Uterus (tissue), 3 donors: ENCODE measurements at regions not wholly inside any gene's neighbourhood (a gene's known extent, or its start where the extent isn't known, plus 50 kb on each side); places are given as distances from the start of the nearest gene placed in this dataset.

Experiments
- DNase-seq, 2 donors: peaks; one replicate each; pipeline ENCODE4 v3.0.0-alpha.2; 2019 to 2020
- H3K27ac ChIP-seq, 2 donors: fragments of 200-600 bp; sonication (generic); 1 replicate in 1 of 2; 2 replicates in 1 of 2; pipeline ENCODE4 v1.5.1; 2016 to 2018
- H3K27me3 ChIP-seq, 2 donors: fragments of 200-600 bp; sonication (generic); one replicate each; pipeline ENCODE4 v1.5.1; 2018 to 2019; ENCODE audit warnings: control low read depth in 1 of 2
- H3K36me3 ChIP-seq, 2 donors: fragments of 200-600 bp; sonication (generic); one replicate each; pipeline ENCODE4 v1.5.1; 2019; ENCODE audit warnings: control low read depth in 1 of 2
- H3K4me1 ChIP-seq, 2 donors: fragments of 200-600 bp; sonication (generic); one replicate each; pipeline ENCODE4 v1.5.1; 2018 to 2019; ENCODE audit warnings: control low read depth in 1 of 2
- H3K4me3 ChIP-seq, 2 donors: fragments of 200-600 bp; sonication (generic); 1 replicate in 1 of 2; 2 replicates in 1 of 2; pipeline ENCODE4 v1.5.1; 2018 to 2019; ENCODE audit warnings: mild to moderate bottlenecking in 1 of 2
- H3K9me3 ChIP-seq, 2 donors: fragments of 200-600 bp; sonication (generic); one replicate each; pipeline ENCODE4 v1.5.1; 2019; ENCODE audit warnings: control low read depth in 1 of 2
- CTCF ChIP-seq, 4 experiments: fragments of 200-600 bp in 2 of 4; fragments of 450-650 bp in 2 of 4; sonication (generic) in 2 of 4; IDR thresholded peaks; one replicate each; pipeline ENCODE4 v1.5.1; 2016 to 2019; ENCODE audit warnings: antibody characterized with exemption in 4 of 4, mild to moderate bottlenecking in 2 of 4, moderate library complexity in 1 of 4
- POLR2A ChIP-seq, 2 donors: fragments of 450-650 bp; IDR thresholded peaks; one replicate each; pipeline ENCODE4 v1.6.1; 2016; ENCODE audit warnings: antibody characterized with exemption in 2 of 2, mild to moderate bottlenecking in 1 of 2, moderate library complexity in 1 of 2
- intact Hi-C: fragments of 100-400 bp; cut with DNase I; formaldehyde crosslinking; loops from one replicate; pipeline ENCODE4 v1.15.1; 2023; ENCODE audit warnings: low total_unique reads
- donor health status: DM: yes; HTN: yes; CAD: no.

GRCh38 chr18:40017021-40017420 lies 1938.0 kb upstream of the PIK3C3 start:
- Histone ChIP-seq H3K4me1 (no peaks in the 10 kb centered on the region), H3K4me3 (no peak overlapping the region), H3K27ac (no peak overlapping the region), H3K27me3 (no peaks in the 10 kb centered on the region), H3K9me3 (no peaks in the 10 kb centered on the region), H3K36me3 (no peaks in the 10 kb centered on the region)
- intact Hi-C loops, result no loop called here
- TF ChIP-seq CTCF (IDR thresholded peaks at IDR 0.05) (no peak), POLR2A (IDR thresholded peaks at IDR 0.05) (no peak)
- DNase-seq, result no peak

GRCh38 chr18:40016405-40016804 lies 1938.6 kb upstream of the PIK3C3 start:
- H3K4me3 ChIP-seq, result no peak overlapping the region
- no peaks in the 10 kb centered on the region for H3K9me3 ChIP-seq
- H3K27ac ChIP-seq, result no peak overlapping the region
- H3K27me3 ChIP-seq, result no peaks in the 10 kb centered on the region
- H3K36me3 ChIP-seq, result no peaks in the 10 kb centered on the region
- no peak for DNase-seq
- H3K4me1 ChIP-seq, result no peaks in the 10 kb centered on the region
- TF ChIP-seq CTCF (IDR thresholded peaks at IDR 0.05), result no peak
- no peak for TF ChIP-seq POLR2A (IDR thresholded peaks at IDR 0.05)
- intact Hi-C loops, result no loop called here

GRCh38 chr18:40013001-40013609 lies 1941.9 kb upstream of the PIK3C3 start:
- Histone ChIP-seq H3K27me3 (no peaks in the 10 kb centered on the region), H3K27ac (no peak overlapping the region), H3K9me3 (no peaks in the 10 kb centered on the region), H3K4me3 (no peak overlapping the region), H3K36me3 (no peaks in the 10 kb centered on the region), H3K4me1 (no peaks in the 10 kb centered on the region)
- no peak for DNase-seq
- intact Hi-C loops, result no loop called here
- no peak for TF ChIP-seq CTCF (IDR thresholded peaks at IDR 0.05)
- no peak for TF ChIP-seq POLR2A (IDR thresholded peaks at IDR 0.05)

GRCh38 chr18:40011201-40011600 lies 1943.8 kb upstream of the PIK3C3 start:
- no peak overlapping the region for H3K4me3 ChIP-seq
- TF ChIP-seq POLR2A (IDR thresholded peaks at IDR 0.05), result no peak
- no peak for TF ChIP-seq CTCF (IDR thresholded peaks at IDR 0.05)
- no peaks in the 10 kb centered on the region for H3K27me3 ChIP-seq
- H3K4me1 ChIP-seq, result no peaks in the 10 kb centered on the region
- intact Hi-C loops, result no loop called here
- H3K9me3 ChIP-seq, result no peaks in the 10 kb centered on the region
- DNase-seq, result no peak
- H3K36me3 ChIP-seq, result no peaks in the 10 kb centered on the region
- H3K27ac ChIP-seq, result no peak overlapping the region

GRCh38 chr18:40006634-40007033 lies 1948.4 kb upstream of the PIK3C3 start:
- Histone ChIP-seq H3K4me1 (no peaks in the 10 kb centered on the region), H3K27ac (no peak overlapping the region), H3K9me3 (no peaks in the 10 kb centered on the region), H3K36me3 (no peaks in the 10 kb centered on the region), H3K4me3 (no peak overlapping the region), H3K27me3 (no peaks in the 10 kb centered on the region)
- intact Hi-C loops, result no loop called here
- no peak for DNase-seq
- no peak for TF ChIP-seq POLR2A (IDR thresholded peaks at IDR 0.05)
- no peak for TF ChIP-seq CTCF (IDR thresholded peaks at IDR 0.05)
